NCI-H69 (cell line): ENCODE measurements at regions not wholly inside any gene's neighbourhood (a gene's known extent, or its start where the extent isn't known, plus 50 kb on each side); places are given as distances from the start of the nearest gene placed in this dataset.

Experiments
- DNase-seq: peaks from one replicate; lab custom pipeline; 2025; lab: John Stamatoyannopoulos, UW

GRCh38 chr2:65688141-65688886 lies 255.9 kb upstream of the SPRED2 start:
- no peak for DNase-seq

- no peak for DNase-seq
Observed at GRCh38 chr2:65687614-65688013, 255.2 kb upstream of the SPRED2 start.

- DNase-seq, result peak; percentile 39
Observed at GRCh38 chr2:65686928-65687521, 254.6 kb upstream of the SPRED2 start.

- DNase-seq, result no peak
Observed at GRCh38 chr2:65681503-65681902, 249.1 kb upstream of the SPRED2 start.

GRCh38 chr2:65678779-65679391 lies 246.5 kb upstream of the SPRED2 start:
- no peak for DNase-seq

GRCh38 chr2:65675350-65675749 lies 243.0 kb upstream of the SPRED2 start:
- no peak for DNase-seq

GRCh38 chr2:65671670-65672242 lies 239.4 kb upstream of the SPRED2 start:
- no peak for DNase-seq

GRCh38 chr2:65669574-65669973 lies 237.2 kb upstream of the SPRED2 start:
- no peak for DNase-seq

- no peak for DNase-seq
Observed at GRCh38 chr2:65668744-65669143, 236.3 kb upstream of the SPRED2 start.

GRCh38 chr2:65666156-65666725 lies 233.8 kb upstream of the SPRED2 start:
- no peak for DNase-seq

- no peak for DNase-seq
Observed at GRCh38 chr2:65664931-65665330, 232.5 kb upstream of the SPRED2 start.

- no peak for DNase-seq
Observed at GRCh38 chr2:65663831-65664407, 231.5 kb upstream of the SPRED2 start.

GRCh38 chr2:65662654-65663432 lies 230.4 kb upstream of the SPRED2 start:
- DNase-seq, result no peak

GRCh38 chr2:65661980-65662653 lies 229.7 kb upstream of the SPRED2 start:
- peak; percentile 1 for DNase-seq

GRCh38 chr2:65660340-65660739 lies 227.9 kb upstream of the SPRED2 start:
- no peak for DNase-seq

GRCh38 chr2:65658881-65659280 lies 226.5 kb upstream of the SPRED2 start:
- no peak for DNase-seq

GRCh38 chr2:65658266-65658665 lies 225.9 kb upstream of the SPRED2 start:
- no peak for DNase-seq

GRCh38 chr2:65656160-65656718 lies 223.8 kb upstream of the SPRED2 start:
- no peak for DNase-seq

GRCh38 chr2:65655000-65655399 lies 222.6 kb upstream of the SPRED2 start:
- no peak for DNase-seq

GRCh38 chr2:65654496-65654895 lies 222.1 kb upstream of the SPRED2 start:
- peak; percentile 0 for DNase-seq

GRCh38 chr2:65652066-65652465 lies 219.7 kb upstream of the SPRED2 start:
- DNase-seq, result no peak
